ENCODE measurements at regions not wholly inside any gene's neighbourhood (a gene's known extent, or its start where the extent isn't known, plus 50 kb on each side); places are given as distances from the start of the nearest gene placed in this dataset.
"Not testable (repeated sequence)": the region's sequence is repeated elsewhere in the genome, so short reads cannot be mapped to it uniquely, and the experiment has no call there.

- peak; percentile 72 for DNase-seq
These were observed 414.0 kb upstream of the IRX1 start for GRCh38 chr5:3181671-3182070.

GRCh38 chr5:3180636-3181035, 415.0 kb upstream of the IRX1 start:
- no peak for DNase-seq

GRCh38 chr5:3179220-3179619, 416.4 kb upstream of the IRX1 start:
- no peak for DNase-seq

- DNase-seq: no peak
These were observed 418.3 kb upstream of the IRX1 start for GRCh38 chr5:3177338-3177737.

- no peak for DNase-seq
These were observed 420.2 kb upstream of the IRX1 start for GRCh38 chr5:3175416-3175815.

- no peak for DNase-seq
These were observed 416.0 kb upstream of the IRX2 start for GRCh38 chr5:3167473-3167872.

- no peak for DNase-seq
These were observed 412.1 kb upstream of the IRX2 start for GRCh38 chr5:3163626-3164025.

- no peak for DNase-seq
These were observed 410.2 kb upstream of the IRX2 start for GRCh38 chr5:3161672-3162071.

GRCh38 chr5:3157214-3157613, 405.7 kb upstream of the IRX2 start:
- no peak for DNase-seq

GRCh38 chr5:3155717-3156116, 404.2 kb upstream of the IRX2 start:
- DNase-seq: no peak

GRCh38 chr5:3155046-3155445, 403.6 kb upstream of the IRX2 start:
- no peak for DNase-seq

- no peak for DNase-seq
These were observed 402.4 kb upstream of the IRX2 start for GRCh38 chr5:3153906-3154305.

- DNase-seq: no peak
These were observed 401.9 kb upstream of the IRX2 start for GRCh38 chr5:3153226-3153858.

- DNase-seq: no peak
These were observed 398.4 kb upstream of the IRX2 start for GRCh38 chr5:3149899-3150298.

GRCh38 chr5:3147405-3147804, 395.9 kb upstream of the IRX2 start:
- DNase-seq: not testable (repeated sequence)

- no peak for DNase-seq
These were observed 394.2 kb upstream of the IRX2 start for GRCh38 chr5:3145641-3146040.

GRCh38 chr5:3143382-3143781, 391.9 kb upstream of the IRX2 start:
- no peak for DNase-seq

- no peak for DNase-seq
These were observed 391.0 kb upstream of the IRX2 start for GRCh38 chr5:3142261-3143027.

- no peak for DNase-seq
These were observed 388.6 kb upstream of the IRX2 start for GRCh38 chr5:3140117-3140516.

GRCh38 chr5:3139499-3139931, 388.0 kb upstream of the IRX2 start:
- DNase-seq: no peak

- DNase-seq: no peak
These were observed 379.7 kb upstream of the IRX2 start for GRCh38 chr5:3131161-3131560.

GRCh38 chr5:3129252-3129651, 377.8 kb upstream of the IRX2 start:
- no peak for DNase-seq

GRCh38 chr5:3127423-3127911, 376.0 kb upstream of the IRX2 start:
- DNase-seq: no peak

GRCh38 chr5:3126639-3127038, 375.2 kb upstream of the IRX2 start:
- no peak for DNase-seq

- DNase-seq: no peak
These were observed 372.9 kb upstream of the IRX2 start for GRCh38 chr5:3124410-3124809.
